Mesothelial cell of epicardium (in vitro differentiated cells): ENCODE measurements at regions not wholly inside any gene's neighbourhood (a gene's known extent, or its start where the extent isn't known, plus 50 kb on each side); places are given as distances from the start of the nearest gene placed in this dataset.
A peak's percentile ranks its signal among the peaks of the same experiment; 100 is the strongest.

Experiments used
- DNase-seq, 2 experiments: peaks; one replicate each; pipeline ENCODE4 v3.0.0; 2021; ENCODE audit warnings: low spot score in 2 of 2; ENCODE audit not compliant: unreplicated experiment in 2 of 2
- H3K27ac Mint-ChIP-seq: 2 replicates; pipeline ENCODE4 v1.8.0; 2021; ENCODE audit warnings: mixed read lengths
- H3K27me3 Mint-ChIP-seq: 2 replicates; pipeline ENCODE4 v1.8.0; 2021; ENCODE audit warnings: low read depth, mixed read lengths
- H3K36me3 Mint-ChIP-seq: 2 replicates; pipeline ENCODE4 v1.8.0; 2021; ENCODE audit warnings: mixed read lengths
- H3K4me1 Mint-ChIP-seq: 2 replicates; pipeline ENCODE4 v1.8.0; 2021; ENCODE audit warnings: mixed read lengths
- H3K4me3 Mint-ChIP-seq: 2 replicates; pipeline ENCODE4 v1.8.0; 2021; ENCODE audit warnings: mild to moderate bottlenecking, moderate library complexity, mixed read lengths
- H3K9me3 Mint-ChIP-seq: 2 replicates; pipeline ENCODE4 v1.8.0; 2021; ENCODE audit warnings: mixed read lengths
- TF ChIP-seq, protein P1 (sequence below): fragments of 200-600 bp; sonication (generic); IDR thresholded peaks from one replicate; pipeline ENCODE4 v1.5.0; 2021; ENCODE audit warnings: antibody characterized with exemption; ENCODE audit not compliant: unreplicated experiment

DNA sequence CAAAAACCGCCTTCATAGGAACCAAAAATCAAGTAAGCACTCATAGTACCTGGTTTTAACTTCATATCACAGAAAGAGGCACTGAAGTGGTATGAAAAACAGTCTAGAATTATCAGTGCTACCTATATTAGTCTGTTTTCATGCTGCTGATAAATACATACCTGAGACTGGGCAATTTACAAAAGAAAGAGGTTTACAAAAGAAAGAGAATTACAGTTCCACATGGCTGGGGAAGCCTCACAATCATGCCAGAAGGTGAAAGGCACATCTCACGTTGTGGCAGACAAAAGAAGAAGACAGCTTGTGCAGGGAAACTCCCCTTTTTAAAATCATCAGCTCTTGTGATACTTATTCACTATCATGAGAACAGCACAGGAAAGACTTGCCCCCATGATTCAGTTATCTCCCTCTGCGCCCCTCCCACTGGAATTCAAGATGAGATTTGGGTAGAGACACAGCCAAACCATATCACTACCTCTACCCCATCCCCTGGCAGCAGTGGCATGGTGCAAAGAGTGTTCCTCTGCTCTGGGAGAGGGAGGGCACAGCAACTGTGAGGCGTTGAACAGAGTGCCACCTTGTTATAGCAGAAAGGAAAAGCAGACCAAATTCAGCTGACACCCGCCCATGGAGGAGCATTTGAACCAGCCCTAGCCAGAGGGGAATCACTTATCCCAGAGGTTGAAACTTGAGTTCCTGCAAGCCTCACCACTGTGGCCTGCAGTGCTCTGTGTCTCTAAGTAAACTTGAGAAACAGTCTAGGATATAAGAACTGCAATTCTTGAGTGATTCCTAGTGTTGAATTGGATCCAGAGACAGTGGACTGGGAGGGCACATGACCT is 61.9 kb upstream of the PTPRZ1 start:
- no peak for DNase-seq
- Mint-ChIP-seq H3K27me3 (no peaks in the 10 kb centered on the region), H3K36me3 (peaks cover 2% of the 10 kb centered on the region), H3K4me1 (no peaks in the 10 kb centered on the region), H3K27ac (no peak overlapping the region), H3K9me3 (peaks cover 24% of the 10 kb centered on the region), H3K4me3 (no peak overlapping the region)
- TF ChIP-seq, protein P1, sequence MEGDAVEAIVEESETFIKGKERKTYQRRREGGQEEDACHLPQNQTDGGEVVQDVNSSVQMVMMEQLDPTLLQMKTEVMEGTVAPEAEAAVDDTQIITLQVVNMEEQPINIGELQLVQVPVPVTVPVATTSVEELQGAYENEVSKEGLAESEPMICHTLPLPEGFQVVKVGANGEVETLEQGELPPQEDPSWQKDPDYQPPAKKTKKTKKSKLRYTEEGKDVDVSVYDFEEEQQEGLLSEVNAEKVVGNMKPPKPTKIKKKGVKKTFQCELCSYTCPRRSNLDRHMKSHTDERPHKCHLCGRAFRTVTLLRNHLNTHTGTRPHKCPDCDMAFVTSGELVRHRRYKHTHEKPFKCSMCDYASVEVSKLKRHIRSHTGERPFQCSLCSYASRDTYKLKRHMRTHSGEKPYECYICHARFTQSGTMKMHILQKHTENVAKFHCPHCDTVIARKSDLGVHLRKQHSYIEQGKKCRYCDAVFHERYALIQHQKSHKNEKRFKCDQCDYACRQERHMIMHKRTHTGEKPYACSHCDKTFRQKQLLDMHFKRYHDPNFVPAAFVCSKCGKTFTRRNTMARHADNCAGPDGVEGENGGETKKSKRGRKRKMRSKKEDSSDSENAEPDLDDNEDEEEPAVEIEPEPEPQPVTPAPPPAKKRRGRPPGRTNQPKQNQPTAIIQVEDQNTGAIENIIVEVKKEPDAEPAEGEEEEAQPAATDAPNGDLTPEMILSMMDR, result no peak

DNA sequence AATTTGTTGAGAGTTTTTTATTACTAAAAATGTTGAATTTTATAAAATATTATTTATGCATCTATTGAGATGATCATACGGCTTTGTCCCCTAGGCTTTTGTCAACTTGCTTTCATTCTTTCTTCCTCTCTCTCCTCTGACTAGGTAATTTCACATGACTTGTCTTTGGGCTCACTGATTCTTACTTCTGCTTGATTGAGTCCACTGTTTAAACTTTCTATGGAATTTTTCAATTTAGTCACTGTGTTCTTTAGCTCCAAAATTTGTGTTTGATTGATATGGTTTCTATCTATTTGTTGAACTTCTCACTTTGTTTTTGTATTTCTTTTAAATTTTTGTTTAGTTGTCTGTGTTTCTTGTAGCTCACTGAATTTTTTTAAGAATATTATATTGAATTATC is 65.9 kb upstream of the PTPRZ1 start:
- Mint-ChIP-seq H3K27me3 (no peaks in the 10 kb centered on the region), H3K4me1 (no peaks in the 10 kb centered on the region), H3K4me3 (no peak overlapping the region), H3K36me3 (peaks cover 2% of the 10 kb centered on the region), H3K27ac (no peak overlapping the region), H3K9me3 (peaks cover 23% of the 10 kb centered on the region)
- DNase-seq, result no peak
- TF ChIP-seq, protein P1, result no peak

DNA sequence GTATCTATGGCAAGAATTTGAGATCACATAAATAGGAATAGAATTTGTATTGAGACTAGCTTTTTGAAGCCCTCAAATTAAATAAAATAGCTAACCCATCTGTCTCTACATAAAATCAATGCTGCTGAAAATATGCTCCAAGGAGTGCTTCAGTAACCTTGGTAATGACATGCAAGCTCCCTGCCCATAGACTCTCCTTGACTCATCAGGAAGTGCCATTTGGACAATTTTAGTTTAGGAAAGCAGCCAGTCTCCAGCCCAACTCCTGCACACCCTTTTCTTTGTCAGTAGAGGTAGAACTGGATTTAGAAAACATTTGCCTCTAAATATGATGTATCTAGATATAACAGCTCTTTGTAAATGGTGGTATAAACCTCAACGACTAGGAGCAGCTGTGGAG is 69.9 kb upstream of the PTPRZ1 start:
- H3K4me3 Mint-ChIP-seq, result no peak overlapping the region
- H3K36me3 Mint-ChIP-seq, result peaks cover 2% of the 10 kb centered on the region
- DNase-seq, result no peak
- TF ChIP-seq, protein P1, result no peak
- H3K9me3 Mint-ChIP-seq, result peaks cover 21% of the 10 kb centered on the region
- H3K4me1 Mint-ChIP-seq, result peaks cover 15% of the 10 kb centered on the region
- no peaks in the 10 kb centered on the region for H3K27me3 Mint-ChIP-seq
- H3K27ac Mint-ChIP-seq, result no peak overlapping the region

DNA sequence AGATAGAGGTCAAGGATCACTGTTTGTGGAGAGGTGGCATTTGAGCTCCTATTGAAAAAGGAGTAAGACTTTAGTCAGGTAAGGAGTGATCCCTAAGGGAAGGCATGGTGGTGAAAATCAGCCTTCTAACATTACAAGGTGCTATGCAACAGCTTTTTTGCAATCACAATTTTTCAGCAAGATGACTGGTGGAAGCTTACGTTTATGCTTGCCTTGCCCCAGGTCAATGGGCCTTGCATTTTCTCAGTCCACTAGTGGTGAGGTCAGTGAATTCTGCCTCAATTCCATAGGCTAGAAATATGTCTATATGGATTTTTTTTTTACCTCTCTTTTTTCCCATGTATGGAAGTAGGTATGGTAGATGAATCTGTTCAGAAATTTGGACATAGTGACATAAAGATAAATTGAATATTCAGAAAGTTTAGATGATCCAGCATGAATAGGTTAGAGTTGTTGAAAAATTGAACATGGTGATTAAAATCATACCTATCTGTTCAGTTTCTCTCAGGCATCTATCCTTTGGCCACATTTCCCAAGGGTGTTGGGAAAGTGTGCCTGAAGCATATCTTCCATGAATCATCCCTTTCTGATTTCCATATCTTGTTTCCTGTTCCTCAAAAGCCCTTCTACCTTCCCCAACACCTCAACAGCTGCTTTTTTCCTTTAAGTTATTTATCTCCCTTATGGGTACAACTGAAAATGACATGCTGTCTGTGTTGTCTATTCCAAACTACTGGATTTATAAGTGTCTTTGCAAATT is 71.9 kb upstream of the PTPRZ1 start:
- TF ChIP-seq, protein P1, result no peak
- H3K27me3 Mint-ChIP-seq, result no peaks in the 10 kb centered on the region
- DNase-seq, result no peak
- H3K4me1 Mint-ChIP-seq, result peaks cover 28% of the 10 kb centered on the region
- H3K27ac Mint-ChIP-seq, result no peak overlapping the region
- H3K4me3 Mint-ChIP-seq, result no peak overlapping the region
- H3K9me3 Mint-ChIP-seq, result peaks cover 6% of the 10 kb centered on the region
- H3K36me3 Mint-ChIP-seq, result no peaks in the 10 kb centered on the region

DNA sequence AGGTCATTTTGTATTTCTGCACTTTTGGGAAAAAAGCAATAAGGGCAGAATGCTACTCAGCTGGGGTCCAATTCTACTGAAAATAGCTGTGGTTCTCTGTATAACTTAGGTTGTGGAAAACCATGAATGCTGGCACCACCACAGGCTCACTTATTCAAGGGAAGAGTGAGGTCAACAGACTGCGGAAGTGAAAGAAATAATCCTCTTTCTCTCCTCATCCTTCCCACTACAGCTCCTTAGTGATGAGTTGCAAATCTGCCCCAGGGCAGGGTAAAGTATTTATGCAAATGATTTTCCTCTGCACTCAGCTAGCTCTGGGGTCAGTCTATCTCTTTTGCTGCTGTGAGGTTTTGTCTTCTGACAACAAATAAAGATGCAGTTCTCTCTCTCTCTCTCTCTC is 74.1 kb upstream of the PTPRZ1 start:
- TF ChIP-seq, protein P1, result no peak
- Mint-ChIP-seq H3K4me3 (no peak overlapping the region), H3K36me3 (no peaks in the 10 kb centered on the region), H3K4me1 (peaks cover 36% of the 10 kb centered on the region), H3K9me3 (peaks cover 4% of the 10 kb centered on the region), H3K27ac (peak overlapping the region; percentile 27), H3K27me3 (no peaks in the 10 kb centered on the region)
- no peak for DNase-seq
